SH-SY5Y (cell line): ENCODE measurements at regions not wholly inside any gene's neighbourhood (a gene's known extent, or its start where the extent isn't known, plus 50 kb on each side); places are given as distances from the start of the nearest gene placed in this dataset.

ENCODE experiments used
- GATA2 ChIP-seq: IDR thresholded peaks from 2 replicates; pipeline ENCODE4 v1.6.1; 2011; ENCODE audit warnings: mild to moderate bottlenecking, low read depth, low read length
- GATA3 ChIP-seq: IDR thresholded peaks from 2 replicates; pipeline ENCODE4 v1.6.1; 2011; ENCODE audit warnings: low read depth, mild to moderate bottlenecking, low read length, moderate library complexity

- TF ChIP-seq GATA2 (no peak), GATA3 (no peak)
These were observed 51.8 kb upstream of the RBPJ start for GRCh38 chr4:26269038-26269437.
